GM12873 (cell line): ENCODE measurements at regions not wholly inside any gene's neighbourhood (a gene's known extent, or its start where the extent isn't known, plus 50 kb on each side); places are given as distances from the start of the nearest gene placed in this dataset.

ENCODE experiments used
- TF ChIP-seq, protein P1 (sequence below): IDR thresholded peaks from 2 replicates; pipeline ENCODE4 v1.5.1; 2012; ENCODE audit warnings: low read depth, mild to moderate bottlenecking, moderate library complexity, low read length, control low read depth; ENCODE audit not compliant: insufficient read depth; ENCODE audit errors: missing control alignments

DNA sequence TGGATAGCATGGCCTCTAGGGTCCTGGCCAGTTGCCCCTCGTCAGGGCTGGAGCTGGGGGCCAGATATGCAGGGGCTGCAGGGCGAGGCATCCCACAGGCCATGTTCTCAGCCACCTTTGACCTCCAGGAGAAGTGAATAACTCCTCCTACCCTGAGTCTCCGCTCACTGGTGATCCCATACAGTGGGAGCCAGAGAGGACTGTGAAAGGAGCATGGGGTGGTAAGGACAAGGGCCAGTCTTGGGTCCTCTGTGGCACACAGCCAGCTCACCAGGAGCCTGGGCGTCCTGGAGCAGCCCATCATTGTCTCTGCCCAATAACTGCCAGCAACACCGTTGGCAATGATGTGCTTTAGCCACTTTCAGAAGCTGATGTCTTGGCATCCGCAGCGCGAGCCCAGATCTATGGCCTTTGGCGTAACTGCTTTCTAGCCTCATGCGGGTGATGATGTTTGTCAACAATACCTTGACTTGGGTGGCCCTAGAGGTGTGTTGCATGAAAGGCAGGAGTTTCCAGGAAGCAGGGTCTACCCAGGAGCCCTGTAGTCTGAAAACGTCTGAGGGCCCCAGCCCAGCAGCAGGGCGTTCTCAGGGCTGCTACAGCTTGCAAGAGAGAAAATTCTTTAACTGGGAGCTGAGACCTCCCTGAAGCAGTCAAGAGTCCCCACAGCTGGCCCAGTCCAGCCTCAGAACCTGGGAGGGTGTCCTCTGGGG, 61.1 kb upstream of the IQSEC1 start:
- TF ChIP-seq, protein P1, sequence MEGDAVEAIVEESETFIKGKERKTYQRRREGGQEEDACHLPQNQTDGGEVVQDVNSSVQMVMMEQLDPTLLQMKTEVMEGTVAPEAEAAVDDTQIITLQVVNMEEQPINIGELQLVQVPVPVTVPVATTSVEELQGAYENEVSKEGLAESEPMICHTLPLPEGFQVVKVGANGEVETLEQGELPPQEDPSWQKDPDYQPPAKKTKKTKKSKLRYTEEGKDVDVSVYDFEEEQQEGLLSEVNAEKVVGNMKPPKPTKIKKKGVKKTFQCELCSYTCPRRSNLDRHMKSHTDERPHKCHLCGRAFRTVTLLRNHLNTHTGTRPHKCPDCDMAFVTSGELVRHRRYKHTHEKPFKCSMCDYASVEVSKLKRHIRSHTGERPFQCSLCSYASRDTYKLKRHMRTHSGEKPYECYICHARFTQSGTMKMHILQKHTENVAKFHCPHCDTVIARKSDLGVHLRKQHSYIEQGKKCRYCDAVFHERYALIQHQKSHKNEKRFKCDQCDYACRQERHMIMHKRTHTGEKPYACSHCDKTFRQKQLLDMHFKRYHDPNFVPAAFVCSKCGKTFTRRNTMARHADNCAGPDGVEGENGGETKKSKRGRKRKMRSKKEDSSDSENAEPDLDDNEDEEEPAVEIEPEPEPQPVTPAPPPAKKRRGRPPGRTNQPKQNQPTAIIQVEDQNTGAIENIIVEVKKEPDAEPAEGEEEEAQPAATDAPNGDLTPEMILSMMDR, result no peak

DNA sequence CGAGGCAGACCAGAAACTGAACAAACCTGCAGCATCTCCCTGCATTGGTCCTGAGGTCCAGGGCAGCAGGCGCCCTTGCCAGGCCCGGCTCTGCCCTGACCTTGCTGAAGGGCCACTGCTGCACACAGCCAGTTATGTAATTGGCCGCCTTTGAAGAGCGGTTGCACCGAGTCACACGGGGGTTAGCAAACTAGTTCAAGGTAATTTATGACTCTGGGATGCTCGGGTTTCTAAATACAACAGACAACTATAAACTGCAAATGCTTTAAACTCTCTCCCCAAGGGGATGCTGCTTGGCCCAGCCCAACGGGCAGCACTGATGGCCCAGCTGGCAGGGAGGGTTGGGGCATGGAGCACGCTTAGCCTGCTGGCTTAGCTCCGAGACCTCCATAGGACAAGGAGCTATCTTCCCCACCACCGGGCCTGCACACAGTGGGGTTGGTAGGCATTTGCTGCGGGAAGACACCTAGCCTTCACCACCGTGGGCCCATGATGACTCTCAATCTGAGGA, 60.3 kb upstream of the IQSEC1 start:
- TF ChIP-seq, protein P1, result no peak

DNA sequence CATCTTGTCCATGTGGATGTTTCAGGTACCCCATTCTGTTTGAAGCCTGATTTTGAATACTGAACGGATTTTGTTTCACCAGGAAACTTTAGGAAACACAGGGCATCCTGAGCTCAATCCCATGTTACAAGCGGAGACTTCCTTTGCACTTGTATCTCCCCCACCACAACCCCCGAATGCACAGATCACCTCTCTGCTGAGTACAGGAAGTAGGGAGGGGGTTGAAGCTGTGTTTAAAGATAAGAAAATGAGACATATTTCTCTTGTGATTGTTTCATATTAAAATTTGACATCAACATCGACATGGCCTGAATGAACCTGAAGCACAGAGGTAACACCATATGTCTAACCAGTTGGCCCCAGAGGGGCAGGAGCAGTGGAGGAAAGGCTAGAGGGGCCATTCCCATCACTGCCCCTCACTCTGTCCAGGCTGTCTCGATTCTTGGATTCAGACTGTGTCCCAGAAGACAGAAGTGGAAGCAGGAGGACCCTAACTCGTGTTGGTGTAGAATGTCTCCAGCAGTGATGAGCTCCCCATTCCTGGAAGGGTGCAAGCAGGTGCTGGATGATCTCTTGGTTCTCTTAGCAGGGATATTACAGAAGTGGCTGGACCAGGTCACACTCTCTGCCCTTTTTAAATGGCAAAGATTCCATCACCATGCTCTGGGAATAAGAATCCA, 59.6 kb upstream of the IQSEC1 start:
- TF ChIP-seq, protein P1, result no peak

DNA sequence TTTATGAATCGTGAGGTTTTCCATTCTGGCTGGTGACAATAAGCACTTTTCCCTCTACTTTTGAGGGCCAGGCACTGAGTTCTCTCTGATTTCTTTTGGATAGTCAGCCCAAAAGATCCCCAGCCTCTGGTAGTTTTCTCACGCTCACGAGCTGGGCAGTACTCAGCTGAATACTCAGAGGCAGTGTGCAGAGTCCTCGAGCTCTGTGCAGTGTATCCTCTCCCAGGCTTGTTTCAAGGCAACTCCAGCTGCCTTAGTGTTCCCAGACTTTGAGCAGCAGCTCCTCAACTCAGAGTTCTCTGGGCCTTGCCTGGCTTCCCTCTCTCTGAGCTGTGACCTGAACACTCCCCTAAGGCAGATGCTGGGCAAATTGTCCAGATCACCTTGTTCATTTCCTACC, 59.1 kb upstream of the IQSEC1 start:
- TF ChIP-seq, protein P1, result no peak

GRCh38 chr3:13130464-13131193, 57.4 kb upstream of the IQSEC1 start:
- TF ChIP-seq, protein P1, result no peak

GRCh38 chr3:13125092-13126015, 52.1 kb upstream of the IQSEC1 start:
- TF ChIP-seq, protein P1, result no peak

DNA sequence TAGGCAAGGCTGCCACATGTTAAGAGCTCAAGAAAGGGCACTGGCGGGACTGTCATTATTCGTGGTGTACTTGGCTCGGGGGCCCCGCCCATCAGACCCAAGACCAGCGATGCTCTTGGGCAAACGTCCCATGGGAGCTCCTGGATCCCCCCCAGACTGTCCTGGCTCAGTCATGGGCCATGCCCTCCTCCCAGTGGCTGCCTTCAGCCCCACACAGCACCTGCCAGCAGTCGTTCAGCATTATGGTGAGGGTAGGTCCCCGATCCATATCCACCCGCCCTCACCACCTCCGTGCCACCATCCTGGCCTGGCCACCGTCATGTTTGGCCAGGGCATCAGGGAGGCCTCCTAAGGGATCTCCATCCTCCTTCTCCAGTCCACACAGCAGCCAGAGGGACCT, 51.4 kb upstream of the IQSEC1 start:
- TF ChIP-seq, protein P1, result no peak
